ENCODE measurements at regions not wholly inside any gene's neighbourhood (a gene's known extent, or its start where the extent isn't known, plus 50 kb on each side); places are given as distances from the start of the nearest gene placed in this dataset.

DNA sequence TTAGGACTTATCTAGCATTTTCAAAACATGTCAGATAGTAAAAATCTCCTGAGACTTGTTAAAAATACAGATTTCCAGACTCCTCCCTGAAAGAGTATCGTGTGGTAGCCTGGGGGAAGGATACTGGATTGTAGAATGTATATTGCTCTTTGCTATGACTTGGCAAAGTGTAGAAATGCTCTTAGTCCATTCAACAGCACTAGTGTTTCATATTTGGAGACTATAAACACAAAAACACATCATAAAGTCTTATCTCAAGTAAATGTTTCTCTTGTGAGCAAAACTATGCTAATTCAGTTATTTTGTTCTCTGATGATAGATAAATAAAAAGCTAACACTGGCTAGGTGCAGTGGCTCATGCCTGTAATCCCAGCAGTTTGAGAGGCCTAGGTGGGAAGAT lies 137.5 kb upstream of the PRPS1L1 start:
- TF ChIP-seq, protein P1, sequence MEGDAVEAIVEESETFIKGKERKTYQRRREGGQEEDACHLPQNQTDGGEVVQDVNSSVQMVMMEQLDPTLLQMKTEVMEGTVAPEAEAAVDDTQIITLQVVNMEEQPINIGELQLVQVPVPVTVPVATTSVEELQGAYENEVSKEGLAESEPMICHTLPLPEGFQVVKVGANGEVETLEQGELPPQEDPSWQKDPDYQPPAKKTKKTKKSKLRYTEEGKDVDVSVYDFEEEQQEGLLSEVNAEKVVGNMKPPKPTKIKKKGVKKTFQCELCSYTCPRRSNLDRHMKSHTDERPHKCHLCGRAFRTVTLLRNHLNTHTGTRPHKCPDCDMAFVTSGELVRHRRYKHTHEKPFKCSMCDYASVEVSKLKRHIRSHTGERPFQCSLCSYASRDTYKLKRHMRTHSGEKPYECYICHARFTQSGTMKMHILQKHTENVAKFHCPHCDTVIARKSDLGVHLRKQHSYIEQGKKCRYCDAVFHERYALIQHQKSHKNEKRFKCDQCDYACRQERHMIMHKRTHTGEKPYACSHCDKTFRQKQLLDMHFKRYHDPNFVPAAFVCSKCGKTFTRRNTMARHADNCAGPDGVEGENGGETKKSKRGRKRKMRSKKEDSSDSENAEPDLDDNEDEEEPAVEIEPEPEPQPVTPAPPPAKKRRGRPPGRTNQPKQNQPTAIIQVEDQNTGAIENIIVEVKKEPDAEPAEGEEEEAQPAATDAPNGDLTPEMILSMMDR (IDR thresholded peaks at IDR 0.05), result no peak
- no peak for TF ChIP-seq EP300 (IDR thresholded peaks at IDR 0.05)
- no peak for TF ChIP-seq POLR2A (IDR thresholded peaks at IDR 0.05)
